Gastroesophageal sphincter (tissue), 4 donors: ENCODE measurements at regions not wholly inside any gene's neighbourhood (a gene's known extent, or its start where the extent isn't known, plus 50 kb on each side); places are given as distances from the start of the nearest gene placed in this dataset.

Source experiments
- ATAC-seq: fragments of 150-250 bp; one replicate; pipeline ENCODE4 v1.9.1; 2016; ENCODE audit warnings: mild to moderate bottlenecking, moderate library complexity
- H3K27ac ChIP-seq, 4 donors: fragments of 200-600 bp; sonication (generic) in 3 of 4; 1 replicate in 3 of 4; 2 replicates in 1 of 4; pipeline ENCODE4 v1.5.1; 2016 to 2019
- H3K27me3 ChIP-seq: fragments of 200-600 bp; sonication (generic); one replicate; pipeline ENCODE4 v1.5.1; 2019
- H3K36me3 ChIP-seq, 2 donors: fragments of 200-600 bp; sonication (generic); one replicate each; pipeline ENCODE4 v1.5.1; 2019; ENCODE audit warnings: control low read depth in 1 of 2
- H3K4me1 ChIP-seq, 3 donors: fragments of 200-600 bp; sonication (generic); 1 replicate in 2 of 3; 2 replicates in 1 of 3; pipeline ENCODE4 v1.5.1; 2016 to 2019; ENCODE audit warnings: control low read depth in 2 of 3
- H3K4me3 ChIP-seq, 2 donors: fragments of 200-600 bp; sonication (generic); one replicate each; pipeline ENCODE4 v1.5.1; 2019; ENCODE audit warnings: mild to moderate bottlenecking in 1 of 2, moderate library complexity in 1 of 2
- H3K9me3 ChIP-seq, 3 donors: fragments of 200-600 bp; sonication (generic); one replicate each; pipeline ENCODE4 v1.5.1; 2017 to 2019; ENCODE audit warnings: control low read depth in 2 of 3
- CTCF ChIP-seq, 4 experiments: fragments of 200-600 bp in 2 of 4; fragments of 450-650 bp in 2 of 4; sonication (generic) in 1 of 4; IDR thresholded peaks; one replicate each; pipeline ENCODE4 v1.5.1; 2017 to 2019; ENCODE audit warnings: antibody characterized with exemption in 4 of 4, mild to moderate bottlenecking in 2 of 4, moderate library complexity in 2 of 4
- EP300 ChIP-seq: sonication (generic); formaldehyde crosslinking; IDR thresholded peaks from one replicate; pipeline ENCODE4 v1.6.1; 2017; ENCODE audit warnings: antibody characterized with exemption, mild to moderate bottlenecking
- POLR2A ChIP-seq, 2 donors: fragments of 450-650 bp; IDR thresholded peaks; one replicate each; pipeline ENCODE4 v1.6.1; 2017; ENCODE audit warnings: antibody characterized with exemption in 2 of 2, mild to moderate bottlenecking in 2 of 2, moderate library complexity in 1 of 2
- POLR2AphosphoS5 ChIP-seq: sonication (generic); formaldehyde crosslinking; IDR thresholded peaks from one replicate; pipeline ENCODE4 v1.6.1; 2017; ENCODE audit warnings: antibody characterized with exemption
- WGBS, 2 donors: methylation state at CpG; one replicate each; pipeline ENCODE4 v1.1.5; 2018; ENCODE audit warnings: low coverage in 1 of 2; 5-methylcytosine and 5-hydroxymethylcytosine counted together

- Histone ChIP-seq H3K27ac (no peak overlapping the region), H3K9me3 (no peaks in the 10 kb centered on the region), H3K27me3 (no peaks in the 10 kb centered on the region), H3K4me3 (no peak overlapping the region), H3K36me3 (peaks cover 0 to 2% of the 10 kb centered on the region in 2 donors), H3K4me1 (peaks cover 0 to 7% (median 0%) of the 10 kb centered on the region in 3 donors)
- TF ChIP-seq CTCF (IDR thresholded peaks at IDR 0.05): no peak
- no peak for TF ChIP-seq EP300
- TF ChIP-seq POLR2A (IDR thresholded peaks at IDR 0.05): no peak
- TF ChIP-seq POLR2AphosphoS5: no peak
- ATAC-seq: no peak
- WGBS, 2 donors: 66 to 100% methylated on average over 3 of the region's 3 CpGs
Measured at GRCh38 chr7:33776788-33777187, 128.6 kb upstream of the BMPER start.

GRCh38 chr7:33778195-33778594, 127.1 kb upstream of the BMPER start:
- H3K9me3 ChIP-seq: peaks cover 0 to 11% (median 0%) of the 10 kb centered on the region in 3 donors
- H3K4me1 ChIP-seq: peaks cover 0 to 7% (median 0%) of the 10 kb centered on the region in 3 donors
- H3K27me3 ChIP-seq: no peaks in the 10 kb centered on the region
- no peak for ATAC-seq
- H3K36me3 ChIP-seq: peaks cover 0 to 15% of the 10 kb centered on the region in 2 donors
- no peak overlapping the region for H3K27ac ChIP-seq
- 89% methylated on average over 1 of the region's 2 CpGs; no CpG with 5 or more reads in 1 of the 2 donors for WGBS, 2 donors
- no peak for TF ChIP-seq CTCF (IDR thresholded peaks at IDR 0.05)
- no peak for TF ChIP-seq POLR2A (IDR thresholded peaks at IDR 0.05)
- no peak for TF ChIP-seq EP300
- TF ChIP-seq POLR2AphosphoS5: no peak
- H3K4me3 ChIP-seq: no peak overlapping the region

- H3K36me3 ChIP-seq: peaks cover 0 to 15% of the 10 kb centered on the region in 2 donors
- no peaks in the 10 kb centered on the region for H3K27me3 ChIP-seq
- no peak overlapping the region for H3K4me3 ChIP-seq
- TF ChIP-seq CTCF (IDR thresholded peaks at IDR 0.05) (no peak), POLR2A (IDR thresholded peaks at IDR 0.05) (no peak), POLR2AphosphoS5 (no peak), EP300 (no peak)
- H3K9me3 ChIP-seq: peaks cover 0 to 13% (median 0%) of the 10 kb centered on the region in 3 donors
- peaks cover 0 to 7% (median 0%) of the 10 kb centered on the region in 3 donors for H3K4me1 ChIP-seq
- no peak for ATAC-seq
- WGBS, 2 donors: 85% methylated on average over 3 of the region's 5 CpGs; no CpG with 5 or more reads in 1 of the 2 donors
- H3K27ac ChIP-seq: no peak overlapping the region
Measured at GRCh38 chr7:33779216-33779615, 126.1 kb upstream of the BMPER start.

GRCh38 chr7:33781167-33781566, 124.2 kb upstream of the BMPER start:
- no peak for ATAC-seq
- Histone ChIP-seq H3K4me3 (no peak overlapping the region), H3K4me1 (no peaks in the 10 kb centered on the region), H3K27ac (no peak overlapping the region), H3K27me3 (no peaks in the 10 kb centered on the region), H3K36me3 (peaks cover 0 to 15% of the 10 kb centered on the region in 2 donors), H3K9me3 (peaks cover 0 to 13% (median 0%) of the 10 kb centered on the region in 3 donors)
- WGBS, 2 donors: 83 to 100% methylated on average over 2 to 3 of the region's 3 CpGs
- TF ChIP-seq CTCF (IDR thresholded peaks at IDR 0.05) (no peak), POLR2A (IDR thresholded peaks at IDR 0.05) (no peak), EP300 (no peak), POLR2AphosphoS5 (no peak)

GRCh38 chr7:33781796-33782195, 123.5 kb upstream of the BMPER start:
- 77 to 83% methylated on average over 3 of the region's 3 CpGs for WGBS, 2 donors
- Histone ChIP-seq H3K4me1 (no peaks in the 10 kb centered on the region), H3K4me3 (no peak overlapping the region), H3K27ac (peak overlapping the region in 1 of 4 donors; percentile 24), H3K36me3 (peaks cover 0 to 15% of the 10 kb centered on the region in 2 donors), H3K9me3 (peaks cover 0 to 13% (median 0%) of the 10 kb centered on the region in 3 donors), H3K27me3 (no peaks in the 10 kb centered on the region)
- TF ChIP-seq POLR2AphosphoS5 (no peak), POLR2A (IDR thresholded peaks at IDR 0.05) (no peak), CTCF (IDR thresholded peaks at IDR 0.05) (no peak), EP300 (no peak)
- no peak for ATAC-seq
